ENCODE measurements at regions not wholly inside any gene's neighbourhood (a gene's known extent, or its start where the extent isn't known, plus 50 kb on each side); places are given as distances from the start of the nearest gene placed in this dataset.

DNA sequence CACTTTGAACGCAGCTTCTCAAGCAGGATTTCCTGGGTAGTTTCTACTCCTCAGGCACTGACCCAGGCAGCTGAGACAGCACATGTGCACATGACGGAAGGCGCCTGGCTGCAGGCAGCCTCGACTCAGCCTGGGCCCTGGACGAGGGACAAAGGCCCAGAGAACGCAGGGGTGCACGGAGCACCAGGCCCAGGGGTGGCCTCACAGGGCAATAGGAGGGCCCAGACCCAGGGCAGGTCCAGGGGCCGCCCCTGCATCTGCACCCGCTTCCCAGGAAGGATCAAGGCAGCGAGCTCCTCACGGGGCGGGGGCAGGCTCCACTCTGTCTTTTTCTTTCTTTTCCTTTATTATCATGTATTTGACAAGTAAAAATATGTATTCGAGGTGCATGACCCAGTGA is 208.4 kb downstream of the BRD1 start:
- TF ChIP-seq, protein P1, sequence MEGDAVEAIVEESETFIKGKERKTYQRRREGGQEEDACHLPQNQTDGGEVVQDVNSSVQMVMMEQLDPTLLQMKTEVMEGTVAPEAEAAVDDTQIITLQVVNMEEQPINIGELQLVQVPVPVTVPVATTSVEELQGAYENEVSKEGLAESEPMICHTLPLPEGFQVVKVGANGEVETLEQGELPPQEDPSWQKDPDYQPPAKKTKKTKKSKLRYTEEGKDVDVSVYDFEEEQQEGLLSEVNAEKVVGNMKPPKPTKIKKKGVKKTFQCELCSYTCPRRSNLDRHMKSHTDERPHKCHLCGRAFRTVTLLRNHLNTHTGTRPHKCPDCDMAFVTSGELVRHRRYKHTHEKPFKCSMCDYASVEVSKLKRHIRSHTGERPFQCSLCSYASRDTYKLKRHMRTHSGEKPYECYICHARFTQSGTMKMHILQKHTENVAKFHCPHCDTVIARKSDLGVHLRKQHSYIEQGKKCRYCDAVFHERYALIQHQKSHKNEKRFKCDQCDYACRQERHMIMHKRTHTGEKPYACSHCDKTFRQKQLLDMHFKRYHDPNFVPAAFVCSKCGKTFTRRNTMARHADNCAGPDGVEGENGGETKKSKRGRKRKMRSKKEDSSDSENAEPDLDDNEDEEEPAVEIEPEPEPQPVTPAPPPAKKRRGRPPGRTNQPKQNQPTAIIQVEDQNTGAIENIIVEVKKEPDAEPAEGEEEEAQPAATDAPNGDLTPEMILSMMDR (IDR thresholded peaks at IDR 0.05): no peak
- TF ChIP-seq POLR2A (IDR thresholded peaks at IDR 0.05): no peak

All from adrenal gland (tissue), 5 donors.